Right lung (tissue), 2 donors: ENCODE measurements at regions not wholly inside any gene's neighbourhood (a gene's known extent, or its start where the extent isn't known, plus 50 kb on each side); places are given as distances from the start of the nearest gene placed in this dataset.
"Not testable (repeated sequence)": the region's sequence is repeated elsewhere in the genome, so short reads cannot be mapped to it uniquely, and the experiment has no call there.

Experiments used
- DNase-seq, 2 donors: peaks; one replicate each; pipeline ENCODE4 v3.0.0-alpha.2; 2013

DNA sequence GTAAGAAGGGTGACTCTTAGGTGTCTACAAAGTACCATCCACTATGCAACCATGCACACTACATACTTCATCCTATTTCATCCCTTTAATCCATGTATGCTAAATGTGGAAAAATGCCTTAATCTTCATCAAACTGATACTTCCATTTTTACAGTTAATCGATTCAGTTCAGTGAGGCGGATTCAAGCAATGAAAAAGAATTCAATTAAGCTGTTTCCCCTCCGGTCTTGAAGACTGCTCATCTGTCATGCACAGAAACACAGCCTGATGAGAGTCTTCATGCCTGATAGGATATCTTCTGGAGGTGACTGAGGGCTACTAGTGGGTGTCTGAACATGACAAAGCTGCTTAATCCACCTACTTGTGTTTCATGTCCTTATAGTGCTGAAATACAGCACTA, 270.6 kb upstream of the ALCAM start:
- no peak for DNase-seq

DNA sequence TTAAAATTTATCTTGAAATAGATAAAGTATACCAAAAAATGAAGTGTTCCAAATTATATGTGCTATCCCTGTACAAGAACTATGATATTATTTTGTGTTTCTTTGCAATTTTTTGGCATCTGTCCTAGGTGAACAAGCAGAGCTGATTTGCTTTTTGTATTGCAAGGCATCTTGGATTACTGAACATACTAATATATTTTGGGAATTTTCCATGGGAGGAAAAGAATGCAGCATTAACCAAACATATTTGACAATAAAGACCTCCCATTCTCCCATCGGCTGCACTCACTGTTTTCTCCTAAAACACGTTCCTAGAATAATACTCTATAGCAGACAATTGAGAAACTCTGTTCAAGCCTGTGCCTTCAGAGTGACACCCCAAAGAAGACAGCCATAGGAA, 265.1 kb upstream of the ALCAM start:
- peak; percentile 3 to 7 for DNase-seq

- DNase-seq, result no peak
Observed at GRCh38 chr3:105103139-105103538, 263.6 kb upstream of the ALCAM start.

GRCh38 chr3:105108823-105109222, 257.9 kb upstream of the ALCAM start:
- DNase-seq, result no peak

DNA sequence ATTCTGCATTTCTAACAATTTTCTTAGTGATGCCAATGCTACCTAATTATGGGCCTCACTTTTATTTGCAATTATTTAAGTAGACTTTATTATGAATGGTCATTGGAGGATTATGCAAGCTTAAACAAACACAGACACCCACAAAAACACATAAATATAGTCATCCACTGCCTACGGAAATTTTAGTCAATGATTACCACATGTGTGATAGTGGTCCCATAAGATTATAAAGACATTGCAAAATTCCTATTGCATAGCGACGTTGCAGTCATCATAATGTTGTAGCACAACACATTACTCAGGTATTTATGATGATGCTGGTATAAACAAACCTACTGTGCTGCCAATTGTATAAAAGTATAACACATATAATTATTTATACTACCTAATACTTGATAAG, 247.8 kb upstream of the ALCAM start:
- no peak for DNase-seq

DNA sequence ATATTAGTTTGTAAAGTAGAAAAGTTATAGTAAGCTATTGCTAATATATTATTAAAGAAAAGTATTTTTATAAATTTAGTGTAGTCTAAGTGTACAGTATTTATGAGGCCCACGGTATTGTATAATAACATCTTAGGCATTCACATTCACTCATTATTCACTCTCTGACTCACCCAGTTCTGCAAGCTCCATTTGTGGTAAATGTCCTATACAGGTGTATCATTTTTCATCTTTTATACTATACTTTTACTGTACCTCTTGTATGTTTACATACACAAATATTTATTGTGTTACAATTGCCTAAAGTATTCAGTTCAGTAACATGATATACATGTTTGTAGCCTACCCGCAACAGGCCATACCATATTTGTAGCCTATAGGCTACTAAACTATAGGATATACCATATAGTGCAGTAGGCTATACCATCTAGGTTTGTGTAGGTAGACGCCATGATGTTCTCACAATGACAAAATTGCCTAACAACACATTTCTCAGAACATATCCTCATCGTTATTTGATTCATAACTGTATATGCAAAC, 246.8 kb upstream of the ALCAM start:
- DNase-seq, result no peak

- no peak for DNase-seq
Observed at GRCh38 chr3:105130911-105131310, 235.8 kb upstream of the ALCAM start.

DNA sequence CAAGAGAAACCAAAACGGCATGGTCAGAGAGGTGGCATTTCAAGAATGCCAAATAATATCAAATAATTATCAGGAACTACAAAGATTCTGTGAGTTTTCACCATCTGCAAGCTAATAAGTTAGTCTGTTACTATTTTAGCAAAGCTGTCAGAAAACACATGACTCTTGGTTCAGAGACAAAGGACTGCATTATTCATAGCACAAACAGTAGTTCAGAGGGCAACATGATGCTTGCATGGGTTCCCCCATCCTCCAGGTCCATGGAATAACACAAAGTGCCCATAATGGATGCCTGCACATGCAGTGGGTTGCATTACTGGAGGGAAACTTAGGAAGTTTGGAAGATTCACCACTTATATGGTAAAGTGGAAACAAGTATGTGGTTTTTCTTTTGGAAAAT, 228.8 kb upstream of the ALCAM start:
- DNase-seq, result no peak

DNA sequence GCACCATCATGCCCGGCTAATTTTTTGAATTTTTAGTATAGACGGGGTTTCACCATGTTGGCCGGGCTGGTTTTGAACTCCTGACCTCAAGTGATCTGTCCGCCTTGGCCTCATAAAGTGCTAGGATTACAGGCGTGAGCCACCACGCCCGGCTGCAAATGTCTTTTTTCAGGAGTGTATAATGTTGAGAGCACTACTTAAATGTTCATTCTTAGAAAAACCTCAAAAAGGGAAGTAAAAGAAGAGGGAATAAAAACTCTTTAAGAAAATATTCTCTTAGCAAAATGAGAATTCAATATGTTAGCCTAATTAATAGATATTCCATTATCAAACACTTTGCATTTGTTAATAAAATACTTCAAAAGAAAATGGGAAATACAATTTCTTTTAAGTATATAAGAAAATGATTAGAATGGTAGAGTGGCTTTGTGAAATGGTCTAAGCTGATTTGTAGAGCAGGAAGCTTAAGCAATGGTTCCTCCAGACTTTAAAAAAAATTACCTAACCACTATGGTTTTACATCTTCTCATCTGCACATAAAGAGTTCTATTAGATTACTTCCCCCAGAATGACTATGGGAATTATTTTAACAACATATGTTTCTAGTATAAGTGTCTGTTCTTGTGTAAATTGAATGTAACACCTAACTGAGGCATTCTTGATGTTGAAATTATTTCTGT, 226.7 kb upstream of the ALCAM start:
- DNase-seq, result no peak

DNA sequence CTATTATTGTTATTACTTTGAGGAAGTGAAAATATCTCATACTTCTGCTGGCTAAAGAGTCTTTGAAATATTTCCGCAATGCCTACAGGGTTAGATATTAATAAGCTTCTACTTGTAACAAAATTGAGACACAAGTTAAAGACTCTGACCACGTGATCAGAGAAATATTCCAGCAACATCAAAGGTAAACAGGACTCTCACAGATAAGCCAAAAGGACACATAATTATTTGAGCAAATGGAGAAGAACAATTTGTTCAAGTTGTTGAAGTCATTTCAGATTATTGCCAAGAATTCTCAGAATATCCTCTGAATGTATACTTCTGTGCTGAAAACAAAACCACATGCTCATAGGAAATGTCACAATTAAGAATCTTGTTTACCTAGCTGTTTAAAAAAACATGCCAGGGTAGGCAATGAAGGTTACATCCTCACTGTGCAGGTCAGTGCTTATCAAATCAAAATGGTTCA, 225.8 kb upstream of the ALCAM start:
- no peak for DNase-seq

GRCh38 chr3:105144837-105145236, 221.9 kb upstream of the ALCAM start:
- no peak for DNase-seq

DNA sequence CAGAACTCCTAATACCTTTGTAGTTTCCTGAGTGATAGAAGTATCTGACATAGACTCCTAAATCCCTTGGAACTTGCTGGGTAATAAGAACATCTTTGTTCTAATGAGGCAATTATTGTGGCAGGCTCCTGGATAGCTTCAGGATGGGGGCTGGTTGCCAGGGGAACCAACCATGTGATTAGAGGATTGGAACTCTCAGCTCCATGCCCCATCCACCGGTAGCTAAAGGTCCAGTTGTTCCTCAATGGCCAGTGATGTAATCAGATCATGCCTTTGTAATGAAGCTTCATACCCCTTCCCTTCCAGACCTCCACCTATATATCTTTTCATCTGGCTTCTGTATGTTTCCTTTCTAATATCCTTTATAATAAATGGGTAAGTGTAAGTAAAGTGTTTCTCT, 221.2 kb upstream of the ALCAM start:
- no peak for DNase-seq

DNA sequence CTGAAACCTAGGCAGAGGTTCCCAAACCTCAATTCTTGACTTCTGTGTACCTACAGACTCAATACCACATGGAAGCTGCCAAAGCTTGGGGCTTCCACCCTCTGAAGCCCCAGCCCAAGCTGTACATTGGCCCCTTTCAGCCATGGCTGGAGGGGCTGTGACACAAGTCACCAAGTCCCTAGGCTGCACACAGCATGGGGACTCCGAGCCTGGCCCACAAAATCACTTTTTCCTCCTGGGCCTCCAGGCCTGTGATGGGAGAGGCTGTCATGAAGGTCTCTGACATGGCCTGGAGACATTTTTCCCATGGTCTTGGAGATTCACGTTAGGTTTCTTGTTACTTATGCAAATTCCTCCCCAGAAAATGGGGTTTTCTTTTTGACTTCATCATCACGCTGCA, 217.5 kb upstream of the ALCAM start:
- not testable (repeated sequence) for DNase-seq

DNA sequence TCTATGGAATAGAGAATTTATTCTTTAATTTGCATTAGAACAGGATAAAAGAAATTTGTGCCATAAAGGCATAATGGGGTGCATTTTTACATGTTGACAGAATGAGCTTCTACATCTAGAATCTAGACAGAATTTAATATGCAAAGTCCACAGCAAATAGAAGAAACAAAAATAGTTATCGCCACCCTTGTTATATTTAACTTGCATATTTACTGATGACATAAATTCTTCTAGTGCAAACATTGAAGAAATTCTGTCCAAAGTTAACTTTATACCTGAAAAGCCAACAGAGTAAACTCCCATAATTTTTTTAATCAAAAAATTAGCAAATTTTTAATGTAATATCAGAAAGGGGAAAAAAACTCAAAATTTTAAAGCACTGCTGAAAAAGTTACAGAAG, 213.7 kb upstream of the ALCAM start:
- no peak for DNase-seq

DNA sequence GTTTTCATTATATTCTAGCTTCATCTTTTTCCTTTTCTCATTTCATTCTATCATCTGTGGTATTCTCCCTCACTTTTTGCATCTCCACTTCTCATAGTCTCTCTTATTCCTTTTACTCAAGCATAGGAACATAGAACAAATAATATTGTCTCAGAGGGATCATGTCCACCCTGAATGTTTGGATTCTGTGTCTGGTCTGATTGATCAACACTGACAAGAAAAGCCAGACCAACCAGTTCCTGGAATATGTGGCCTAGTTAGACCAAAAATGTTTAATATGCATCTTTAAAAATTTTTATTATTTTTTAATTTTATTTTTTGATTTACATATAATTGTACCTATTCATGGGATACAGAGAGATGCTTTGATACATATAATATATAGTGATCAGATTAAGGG, 212.0 kb upstream of the ALCAM start:
- DNase-seq, result no peak

DNA sequence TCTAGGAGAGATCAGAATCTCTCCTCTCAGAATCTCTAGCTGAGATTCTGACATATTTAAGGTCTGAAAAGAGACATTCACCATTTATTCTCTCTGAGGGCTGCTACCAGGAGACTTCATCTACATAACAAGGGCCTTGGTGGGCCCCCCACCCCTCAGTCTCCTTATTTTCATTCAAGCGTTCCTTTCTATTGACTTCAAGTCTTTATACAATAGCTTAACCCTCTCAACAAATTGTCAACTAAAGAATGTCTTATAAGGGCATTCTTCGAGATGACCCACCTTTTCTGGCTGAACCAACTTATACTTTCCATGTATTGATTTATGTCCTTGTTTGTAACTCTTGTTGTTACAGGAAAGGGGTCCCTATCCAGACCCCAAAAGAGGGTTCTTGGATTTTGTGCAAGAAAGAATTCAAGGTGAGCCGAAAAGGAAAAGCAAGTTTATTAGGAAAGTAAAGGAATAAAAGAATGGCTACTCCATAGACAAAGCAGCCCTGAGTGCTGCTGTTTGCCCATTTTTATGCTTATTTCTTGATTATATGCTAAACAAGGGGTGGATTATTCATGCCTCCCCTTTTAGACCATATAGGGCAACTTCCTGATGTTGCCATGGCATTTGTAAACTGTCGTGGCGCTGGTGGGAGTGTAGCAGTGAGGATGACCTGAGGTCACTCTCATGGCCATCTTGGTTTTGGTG, 209.5 kb upstream of the ALCAM start:
- DNase-seq, result no peak

DNA sequence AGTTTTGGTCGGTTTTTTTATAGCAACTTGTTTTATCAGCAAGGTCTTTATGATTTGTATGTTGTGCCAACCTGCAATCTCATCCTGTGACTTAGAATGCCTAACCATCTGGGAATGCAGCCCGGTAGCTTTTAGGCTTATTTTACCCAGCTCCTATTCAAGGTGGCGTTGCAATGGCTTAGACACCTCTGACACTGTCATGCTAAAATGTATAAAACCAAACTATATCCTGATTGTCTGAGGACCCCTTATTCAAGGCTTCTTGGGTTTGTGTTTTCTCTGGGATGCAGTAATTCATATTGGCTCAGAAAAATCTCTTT, 209.0 kb upstream of the ALCAM start:
- DNase-seq, result no peak

GRCh38 chr3:105158286-105158685, 208.4 kb upstream of the ALCAM start:
- no peak for DNase-seq

DNA sequence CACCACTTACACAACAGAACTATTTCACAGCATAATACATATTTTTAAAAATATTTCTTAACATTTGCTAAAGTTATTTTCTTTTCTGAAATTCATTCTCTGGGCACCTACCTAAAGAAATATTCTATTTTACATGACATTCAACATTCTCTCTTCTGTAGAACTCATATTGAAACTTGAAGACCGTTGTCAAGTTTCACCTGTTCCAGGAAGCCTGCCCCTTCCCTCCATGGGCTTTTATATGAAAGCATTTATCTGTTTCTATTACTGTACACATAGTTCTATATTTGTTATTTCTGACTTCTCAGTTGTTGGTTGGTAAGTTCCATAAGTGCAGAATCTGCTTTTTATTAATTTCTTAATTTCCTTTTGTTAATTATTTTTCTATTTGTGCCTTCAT, 204.3 kb upstream of the ALCAM start:
- no peak for DNase-seq

GRCh38 chr3:105166893-105167292, 199.8 kb upstream of the ALCAM start:
- DNase-seq, result no peak

- DNase-seq, result no peak
Observed at GRCh38 chr3:105170423-105170822, 196.3 kb upstream of the ALCAM start.

DNA sequence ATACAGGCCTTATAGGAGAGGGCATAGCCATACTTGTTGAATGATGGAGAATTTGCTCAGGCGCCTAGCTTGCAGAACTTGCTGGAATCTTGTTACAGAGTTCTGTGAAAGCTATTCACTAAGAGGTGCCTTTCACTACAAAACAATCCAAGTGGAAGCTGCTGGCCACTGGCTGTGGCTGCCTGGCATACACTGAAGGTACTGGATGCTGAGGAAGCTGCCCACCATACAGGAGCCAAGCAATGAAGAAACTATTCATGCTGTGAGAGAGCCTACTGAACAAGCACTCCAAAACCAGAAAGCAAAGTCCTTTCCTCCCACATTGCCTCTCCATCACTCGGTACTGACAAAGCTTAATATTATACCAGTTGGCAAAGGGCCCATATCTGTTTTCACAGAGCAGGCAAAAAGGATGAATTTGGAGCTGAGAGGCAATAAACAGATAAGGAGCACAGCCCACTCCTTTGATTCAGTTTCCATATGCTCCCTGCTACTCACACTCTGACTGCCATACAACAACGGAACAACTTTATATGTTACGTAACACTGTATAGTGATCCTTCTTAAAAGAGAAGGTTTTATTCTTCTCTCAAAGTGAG, 192.6 kb upstream of the ALCAM start:
- DNase-seq, result peak; percentile 52 to 57

GRCh38 chr3:105177576-105177975, 189.1 kb upstream of the ALCAM start:
- DNase-seq, result no peak
